ENCODE measurements at regions not wholly inside any gene's neighbourhood (a gene's known extent, or its start where the extent isn't known, plus 50 kb on each side); places are given as distances from the start of the nearest gene placed in this dataset.

DNA sequence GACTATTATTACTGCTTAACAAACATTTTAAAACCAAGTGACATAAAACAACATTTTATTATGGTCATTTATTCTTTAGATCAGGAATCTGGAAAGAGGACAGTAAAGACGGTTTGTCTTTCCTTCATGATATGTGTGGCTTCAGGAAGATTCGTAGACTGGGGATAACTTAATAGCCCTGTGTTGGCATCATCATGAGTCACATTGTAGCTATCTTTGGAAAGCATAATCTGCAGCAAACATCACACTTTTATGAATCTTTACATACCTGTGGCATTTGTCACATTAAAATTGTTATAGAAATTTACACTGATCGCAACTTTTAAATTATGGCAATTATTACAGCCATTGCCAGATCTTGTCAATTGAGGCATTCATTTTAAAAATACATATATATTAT lies 397.1 kb downstream of the NOVA1 start:
- no peak overlapping the region for H3K23ac ChIP-seq (ENCODE audit: insufficient read length, low read depth, low read length)
- H3K36me3 Mint-ChIP-seq (ENCODE audit: insufficient read depth in 1 of 3, low read depth in 3 of 3), result no peaks in the 10 kb centered on the region; a peak in 1 of 7 replicates
- H3K4me1 ChIP-seq (ENCODE audit: insufficient read depth, low read length), result no peaks in the 10 kb centered on the region
- H3K4ac ChIP-seq (ENCODE audit: low read depth, low read length), result no peak overlapping the region
- H2AK5ac ChIP-seq (ENCODE audit: insufficient read length, low read length), result no peak overlapping the region
- H2BK5ac ChIP-seq (ENCODE audit: insufficient read length, low read length), result no peak overlapping the region
- no peak overlapping the region for H2BK120ac ChIP-seq (ENCODE audit: low read depth, low read length, poor library complexity, severe bottlenecking)
- H3K27me3 Mint-ChIP-seq (ENCODE audit: low read depth), result peaks cover 29% of the 10 kb centered on the region
- no peak overlapping the region for H2AFZ ChIP-seq (ENCODE audit: low read length)
- no peak overlapping the region for H2BK15ac ChIP-seq (ENCODE audit: low read depth, low read length)
- H3K27ac Mint-ChIP-seq, result no peak overlapping the region
- H3T11ph ChIP-seq (ENCODE audit: low read length), result no peak overlapping the region
- no peak overlapping the region for H4K5ac ChIP-seq (ENCODE audit: insufficient read length, low read depth, low read length)
- no peak for DNase-seq
- no peak overlapping the region for H3K56ac ChIP-seq (ENCODE audit: insufficient read length, low read depth, low read length)
- no peak overlapping the region for H3K27ac ChIP-seq (ENCODE audit: insufficient read length, low read depth, low read length)
- no peak overlapping the region for H2BK20ac ChIP-seq (ENCODE audit: low read depth, low read length, poor library complexity, severe bottlenecking)
- H3K27me3 ChIP-seq (ENCODE audit: insufficient read depth, low read length), result no peaks in the 10 kb centered on the region
- H4K20me1 ChIP-seq (ENCODE audit: control insufficient read depth, insufficient read depth, insufficient read length), result no peaks in the 10 kb centered on the region
- peaks cover 19 to 24% of the 10 kb centered on the region in 2 experiments for H3K4me1 Mint-ChIP-seq
- no peak overlapping the region for H2BK12ac ChIP-seq (ENCODE audit: insufficient read length, low read depth, low read length)
- no peak overlapping the region for H4K8ac ChIP-seq (replicated peaks; ENCODE audit: insufficient read length, low read depth, low read length)
- H3K14ac ChIP-seq (ENCODE audit: insufficient read depth, low read length), result no peak overlapping the region
- no peak overlapping the region for H3K9ac ChIP-seq (ENCODE audit: extremely low read depth, insufficient read length, low read length)
- no peaks in the 10 kb centered on the region for H3K79me2 ChIP-seq (ENCODE audit: insufficient read depth, low read length)
- no peak overlapping the region for H3K4me2 ChIP-seq (ENCODE audit: insufficient read depth, insufficient read length, low read length)
- H3K79me1 ChIP-seq (ENCODE audit: insufficient read depth, low read depth, low read length, poor library complexity, severe bottlenecking), result no peaks in the 10 kb centered on the region
- no CpG with 5 or more reads among the region's 3 CpGs for WGBS (ENCODE audit: extremely low coverage, insufficient read length, low lambda C conversion rate)
- H3K23me2 ChIP-seq (ENCODE audit: insufficient read length, low read depth, low read length, poor library complexity, severe bottlenecking), result peaks cover 8% of the 10 kb centered on the region
- H3K4me3 Mint-ChIP-seq, result no peak overlapping the region
- TF ChIP-seq CTCF (conservative IDR thresholded peaks at IDR 0.05), result no peak
- no peak overlapping the region for H4K91ac ChIP-seq (ENCODE audit: insufficient read length, low read depth, low read length)
- no peak overlapping the region for H3K18ac ChIP-seq (ENCODE audit: insufficient read length, low read depth, low read length)
- no peaks in the 10 kb centered on the region for H3K9me3 ChIP-seq (ENCODE audit: control insufficient read depth, low read depth, low read length)
- H3K9me3 Mint-ChIP-seq, result no peaks in the 10 kb centered on the region; a peak in 1 of 5 replicates

Measured in H9 (cell line).